Stimulated activated naive CD8-positive, alpha-beta T cell treated with anti-CD3 and anti-CD28 coated beads, Interleukin-15, amount 100 ng/mL, for 72 hours (primary cell): ENCODE measurements at regions not wholly inside any gene's neighbourhood (a gene's known extent, or its start where the extent isn't known, plus 50 kb on each side); places are given as distances from the start of the nearest gene placed in this dataset.

Source experiments
- ATAC-seq: fragments of 150-1000 bp; cut with Tn5 transposase; 2 replicates; pipeline ENCODE4 v1.10.0; 2021; ENCODE audit warnings: mild to moderate bottlenecking, moderate library complexity
- DNase-seq, 2 donors: peaks; one replicate each; pipeline ENCODE4 v3.0.0; 2021 to 2022
- H3K27ac Mint-ChIP-seq, 2 donors: one replicate each; pipeline ENCODE4 v1.8.0; 2022; ENCODE audit warnings: mild to moderate bottlenecking in 2 of 2, mixed read lengths in 2 of 2, moderate library complexity in 2 of 2
- H3K27me3 Mint-ChIP-seq: one replicate; pipeline ENCODE4 v1.8.0; 2022; ENCODE audit warnings: mixed read lengths
- H3K4me1 Mint-ChIP-seq: one replicate; pipeline ENCODE4 v1.8.0; 2022; ENCODE audit warnings: mild to moderate bottlenecking, mixed read lengths
- H3K4me3 Mint-ChIP-seq, 2 donors: one replicate each; pipeline ENCODE4 v1.8.0; 2022; ENCODE audit warnings: mild to moderate bottlenecking in 2 of 2, mixed read lengths in 2 of 2, moderate library complexity in 1 of 2
- H3K9me3 Mint-ChIP-seq, 2 donors: one replicate each; pipeline ENCODE4 v1.8.0; 2022; ENCODE audit warnings: mixed read lengths in 2 of 2

- no peak for DNase-seq
- Mint-ChIP-seq H3K27me3 (no peaks in the 10 kb centered on the region), H3K4me1 (no peaks in the 10 kb centered on the region), H3K9me3 (no peaks in the 10 kb centered on the region), H3K27ac (no peak overlapping the region), H3K4me3 (no peak overlapping the region)
- no peak for ATAC-seq
Observed at GRCh38 chr15:92324101-92324963, 69.3 kb upstream of the ST8SIA2 start.

GRCh38 chr15:92326236-92326635 lies 67.4 kb upstream of the ST8SIA2 start:
- DNase-seq, result no peak
- H3K27me3 Mint-ChIP-seq, result no peaks in the 10 kb centered on the region
- no peak overlapping the region for H3K4me3 Mint-ChIP-seq
- H3K4me1 Mint-ChIP-seq, result no peaks in the 10 kb centered on the region
- H3K9me3 Mint-ChIP-seq, result no peaks in the 10 kb centered on the region
- no peak for ATAC-seq
- no peak overlapping the region for H3K27ac Mint-ChIP-seq

GRCh38 chr15:92327033-92327432 lies 66.6 kb upstream of the ST8SIA2 start:
- Mint-ChIP-seq H3K27me3 (no peaks in the 10 kb centered on the region), H3K9me3 (peaks cover 0 to 4% of the 10 kb centered on the region in 2 donors), H3K27ac (no peak overlapping the region), H3K4me1 (no peaks in the 10 kb centered on the region), H3K4me3 (no peak overlapping the region)
- no peak for DNase-seq
- no peak for ATAC-seq

GRCh38 chr15:92328207-92328606 lies 65.5 kb upstream of the ST8SIA2 start:
- no peak overlapping the region for H3K4me3 Mint-ChIP-seq
- peaks cover 4 to 8% of the 10 kb centered on the region in 2 donors for H3K9me3 Mint-ChIP-seq
- H3K4me1 Mint-ChIP-seq, result no peaks in the 10 kb centered on the region
- ATAC-seq, result no peak
- DNase-seq, result no peak
- no peaks in the 10 kb centered on the region for H3K27me3 Mint-ChIP-seq
- no peak overlapping the region for H3K27ac Mint-ChIP-seq

- H3K9me3 Mint-ChIP-seq, result peaks cover 4 to 8% of the 10 kb centered on the region in 2 donors
- DNase-seq (no peak), ATAC-seq (no peak)
- no peaks in the 10 kb centered on the region for H3K27me3 Mint-ChIP-seq
- H3K4me3 Mint-ChIP-seq, result no peak overlapping the region
- H3K27ac Mint-ChIP-seq, result no peak overlapping the region
- H3K4me1 Mint-ChIP-seq, result no peaks in the 10 kb centered on the region
Observed at GRCh38 chr15:92332125-92332899, 61.4 kb upstream of the ST8SIA2 start.

GRCh38 chr15:92333709-92334108 lies 60.0 kb upstream of the ST8SIA2 start:
- Mint-ChIP-seq H3K9me3 (peaks cover 4 to 8% of the 10 kb centered on the region in 2 donors), H3K27me3 (no peaks in the 10 kb centered on the region), H3K4me3 (no peak overlapping the region), H3K27ac (no peak overlapping the region), H3K4me1 (no peaks in the 10 kb centered on the region)
- ATAC-seq (no peak), DNase-seq (no peak)

GRCh38 chr15:92336419-92336987 lies 57.2 kb upstream of the ST8SIA2 start:
- ATAC-seq (no peak), DNase-seq (no peak)
- Mint-ChIP-seq H3K9me3 (peaks cover 4 to 8% of the 10 kb centered on the region in 2 donors), H3K27me3 (no peaks in the 10 kb centered on the region), H3K4me1 (no peaks in the 10 kb centered on the region), H3K27ac (no peak overlapping the region), H3K4me3 (no peak overlapping the region)

- no peak overlapping the region for H3K27ac Mint-ChIP-seq
- no peak overlapping the region for H3K4me3 Mint-ChIP-seq
- H3K27me3 Mint-ChIP-seq, result peaks cover 3% of the 10 kb centered on the region
- DNase-seq (no peak), ATAC-seq (no peak)
- H3K4me1 Mint-ChIP-seq, result no peaks in the 10 kb centered on the region
- no peaks in the 10 kb centered on the region for H3K9me3 Mint-ChIP-seq
Observed at GRCh38 chr15:92339361-92339760, 54.3 kb upstream of the ST8SIA2 start.
